ENCODE measurements at regions not wholly inside any gene's neighbourhood (a gene's known extent, or its start where the extent isn't known, plus 50 kb on each side); places are given as distances from the start of the nearest gene placed in this dataset.
"Not testable (repeated sequence)": the region's sequence is repeated elsewhere in the genome, so short reads cannot be mapped to it uniquely, and the experiment has no call there.

- FAIRE-seq = no peak
- no peak for DNase-seq (ENCODE audit: insufficient read length, low spot score)
- TF ChIP-seq POLR2A (IDR thresholded peaks at IDR 0.05; ENCODE audit: low read depth, low read length) = no peak
These were observed 851.5 kb downstream of the DACH1 start for GRCh38 chr13:71015516-71015915.

GRCh38 chr13:71015021-71015420 is 852.0 kb downstream of the DACH1 start:
- TF ChIP-seq POLR2A (IDR thresholded peaks at IDR 0.05; ENCODE audit: low read depth, low read length) = no peak
- DNase-seq (ENCODE audit: insufficient read length, low spot score) (no peak), FAIRE-seq (no peak)

- DNase-seq (ENCODE audit: insufficient read length, low spot score) (no peak), FAIRE-seq (no peak)
- no peak for TF ChIP-seq POLR2A (IDR thresholded peaks at IDR 0.05; ENCODE audit: low read depth, low read length)
These were observed 861.1 kb downstream of the DACH1 start for GRCh38 chr13:71005919-71006318.

GRCh38 chr13:70995338-70995737 is 871.7 kb downstream of the DACH1 start:
- no peak for FAIRE-seq
- no peak for DNase-seq (ENCODE audit: insufficient read length, low spot score)
- no peak for TF ChIP-seq POLR2A (IDR thresholded peaks at IDR 0.05; ENCODE audit: low read depth, low read length)

- DNase-seq (ENCODE audit: insufficient read length, low spot score) = no peak
- no peak for TF ChIP-seq POLR2A (IDR thresholded peaks at IDR 0.05; ENCODE audit: low read depth, low read length)
- FAIRE-seq = no peak
These were observed 872.8 kb downstream of the DACH1 start for GRCh38 chr13:70994191-70994590.

- no peak for TF ChIP-seq POLR2A (IDR thresholded peaks at IDR 0.05; ENCODE audit: low read depth, low read length)
- DNase-seq (ENCODE audit: insufficient read length, low spot score) (no peak), FAIRE-seq (no peak)
These were observed 878.8 kb upstream of the KLHL1 start for GRCh38 chr13:70987043-70987442.

- DNase-seq (ENCODE audit: insufficient read length, low spot score) = no peak
- no peak for FAIRE-seq
- TF ChIP-seq POLR2A (IDR thresholded peaks at IDR 0.05; ENCODE audit: low read depth, low read length) = no peak
These were observed 877.1 kb upstream of the KLHL1 start for GRCh38 chr13:70985371-70985770.

GRCh38 chr13:70981219-70981618 is 873.0 kb upstream of the KLHL1 start:
- DNase-seq (ENCODE audit: insufficient read length, low spot score); FAIRE-seq: not testable (repeated sequence)

GRCh38 chr13:70969321-70969720 is 861.1 kb upstream of the KLHL1 start:
- no peak for DNase-seq (ENCODE audit: insufficient read length, low spot score)
- no peak for TF ChIP-seq POLR2A (IDR thresholded peaks at IDR 0.05; ENCODE audit: low read depth, low read length)
- FAIRE-seq = no peak

GRCh38 chr13:70967564-70967963 is 859.3 kb upstream of the KLHL1 start:
- FAIRE-seq (no peak), DNase-seq (ENCODE audit: insufficient read length, low spot score) (no peak)
- no peak for TF ChIP-seq POLR2A (IDR thresholded peaks at IDR 0.05; ENCODE audit: low read depth, low read length)

- no peak for TF ChIP-seq POLR2A (IDR thresholded peaks at IDR 0.05; ENCODE audit: low read depth, low read length)
- no peak for DNase-seq (ENCODE audit: insufficient read length, low spot score)
- FAIRE-seq = no peak
These were observed 856.6 kb upstream of the KLHL1 start for GRCh38 chr13:70964874-70965273.

GRCh38 chr13:70964124-70964523 is 855.9 kb upstream of the KLHL1 start:
- no peak for TF ChIP-seq POLR2A (IDR thresholded peaks at IDR 0.05; ENCODE audit: low read depth, low read length)
- DNase-seq (ENCODE audit: insufficient read length, low spot score) (no peak), FAIRE-seq (no peak)

GRCh38 chr13:70960841-70961443 is 852.7 kb upstream of the KLHL1 start:
- no peak for FAIRE-seq
- DNase-seq (ENCODE audit: insufficient read length, low spot score) = no peak
- TF ChIP-seq POLR2A (IDR thresholded peaks at IDR 0.05; ENCODE audit: low read depth, low read length) = no peak

- DNase-seq (ENCODE audit: insufficient read length, low spot score) (no peak), FAIRE-seq (no peak)
- TF ChIP-seq POLR2A (IDR thresholded peaks at IDR 0.05; ENCODE audit: low read depth, low read length) = no peak
These were observed 851.0 kb upstream of the KLHL1 start for GRCh38 chr13:70959035-70959775.

GRCh38 chr13:70955887-70956286 is 847.6 kb upstream of the KLHL1 start:
- no peak for FAIRE-seq
- TF ChIP-seq POLR2A (IDR thresholded peaks at IDR 0.05; ENCODE audit: low read depth, low read length) = no peak
- DNase-seq (ENCODE audit: insufficient read length, low spot score) = no peak
